IPS-20b (cell line): ENCODE measurements at regions not wholly inside any gene's neighbourhood (a gene's known extent, or its start where the extent isn't known, plus 50 kb on each side); places are given as distances from the start of the nearest gene placed in this dataset.

ENCODE experiments used
- H3K27ac ChIP-seq: one replicate; pipeline ENCODE4 v1.5.1; 2013; ENCODE audit warnings: low read length
- H3K27me3 ChIP-seq: 2 replicates; pipeline ENCODE4 v1.6.1; 2013; ENCODE audit warnings: mild to moderate bottlenecking, low read length, inconsistent platforms; ENCODE audit not compliant: insufficient read depth
- H3K36me3 ChIP-seq: 2 replicates; pipeline ENCODE4 v1.6.1; 2013; ENCODE audit warnings: low read depth, mild to moderate bottlenecking, inconsistent platforms, low read length, moderate library complexity; ENCODE audit not compliant: insufficient read depth
- H3K4me1 ChIP-seq: 2 replicates; pipeline ENCODE4 v1.6.1; 2013; ENCODE audit warnings: mild to moderate bottlenecking, control low read depth, inconsistent platforms, low read length, moderate library complexity; ENCODE audit not compliant: insufficient read depth
- H3K4me3 ChIP-seq: 2 replicates; pipeline ENCODE4 v1.5.1; 2013; ENCODE audit warnings: mild to moderate bottlenecking, low read length, inconsistent platforms
- H3K9ac ChIP-seq: 2 replicates; pipeline ENCODE4 v1.6.1; 2013; ENCODE audit warnings: low read depth, mild to moderate bottlenecking, inconsistent platforms, low read length, moderate library complexity
- H3K9me3 ChIP-seq: 2 replicates; pipeline ENCODE4 v1.6.1; 2013; ENCODE audit warnings: mild to moderate bottlenecking, low read depth, low read length, inconsistent platforms; ENCODE audit not compliant: insufficient read depth

DNA sequence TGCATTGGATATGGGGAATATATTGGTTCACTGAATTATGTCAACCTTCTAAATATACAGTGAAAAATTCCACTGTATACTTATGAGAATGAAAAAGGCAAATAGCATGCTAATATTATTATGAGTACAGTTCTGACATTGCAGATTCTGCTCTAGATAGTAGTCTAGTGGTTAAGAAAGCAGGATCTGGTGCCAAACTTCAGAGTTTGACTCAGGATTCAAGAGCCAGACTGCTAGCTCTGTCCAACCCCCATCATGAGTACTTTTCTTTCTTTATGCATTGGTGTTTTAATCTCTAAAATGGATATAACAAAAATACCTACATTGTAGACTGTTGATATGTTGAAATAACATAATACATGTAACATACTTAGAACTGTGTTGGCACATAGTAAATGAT, 57.3 kb upstream of the PLSCR4 start:
- Histone ChIP-seq H3K36me3 (no peaks in the 10 kb centered on the region), H3K27me3 (no peaks in the 10 kb centered on the region), H3K27ac (no peak overlapping the region), H3K4me1 (no peaks in the 10 kb centered on the region), H3K9ac (no peak overlapping the region), H3K9me3 (no peaks in the 10 kb centered on the region; the same call in 1 of the 2 replicates), H3K4me3 (no peak overlapping the region)

DNA sequence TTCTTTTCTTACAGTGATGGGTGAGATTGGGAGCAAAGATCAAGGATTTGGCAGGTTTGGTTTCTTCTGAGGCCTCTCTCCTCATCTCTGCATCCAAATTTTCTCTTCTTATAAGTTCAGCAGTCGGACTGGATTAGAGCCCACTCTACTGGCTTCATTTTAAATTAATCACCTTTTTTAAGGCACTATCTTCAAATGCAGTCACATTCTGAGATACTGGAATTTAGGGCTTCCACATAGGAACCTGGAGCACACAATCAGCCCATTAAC, 56.5 kb upstream of the PLSCR4 start:
- no peaks in the 10 kb centered on the region for H3K4me1 ChIP-seq

DNA sequence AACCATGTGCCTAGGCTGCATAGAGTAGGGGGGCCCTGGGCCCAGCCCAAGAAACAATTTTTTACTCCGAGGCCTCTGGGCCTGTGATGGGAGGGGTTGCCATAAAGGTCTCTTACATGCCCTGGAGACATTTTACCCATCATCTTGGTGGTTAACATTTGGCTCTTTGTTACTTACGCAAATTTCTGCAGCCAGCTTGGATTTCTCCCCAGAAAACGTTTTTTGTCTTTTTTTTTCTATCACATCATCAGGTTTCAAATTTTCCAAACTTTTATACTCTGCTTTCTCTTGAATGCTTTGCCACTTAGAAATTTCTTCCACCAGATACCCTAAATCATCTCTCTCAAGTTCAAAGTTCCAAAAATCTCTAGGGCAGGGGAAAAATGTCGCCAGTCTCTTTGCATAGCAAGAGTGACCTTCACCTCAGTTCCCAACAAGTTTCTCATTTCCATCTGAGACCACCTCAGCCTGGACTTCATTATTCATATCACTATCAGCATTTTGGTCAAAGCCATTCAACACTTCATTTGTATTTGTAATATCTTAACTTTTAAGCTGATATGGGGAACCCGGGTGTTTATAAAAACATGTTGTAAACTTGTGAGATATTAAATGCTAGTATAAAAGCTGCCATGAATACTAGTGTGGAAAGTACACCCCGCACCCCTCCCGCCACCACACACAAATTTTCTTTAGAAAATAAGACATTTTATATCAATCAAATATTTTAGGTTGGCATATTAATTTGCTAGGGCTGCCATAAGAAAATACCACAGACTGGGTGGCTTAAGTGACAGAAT, 56.0 kb upstream of the PLSCR4 start:
- Histone ChIP-seq H3K36me3 (no peaks in the 10 kb centered on the region), H3K4me1 (no peaks in the 10 kb centered on the region), H3K4me3 (no peak overlapping the region), H3K9ac (no peak overlapping the region), H3K27me3 (no peaks in the 10 kb centered on the region), H3K27ac (no peak overlapping the region), H3K9me3 (no peaks in the 10 kb centered on the region; the same call in 1 of the 2 replicates)

More for the DNA sequence above, 56.5 kb upstream of the PLSCR4 start:
- H3K27me3 ChIP-seq: no peaks in the 10 kb centered on the region
- no peak overlapping the region for H3K9ac ChIP-seq
- H3K9me3 ChIP-seq: no peaks in the 10 kb centered on the region; the same call in 1 of the 2 replicates
- no peak overlapping the region for H3K4me3 ChIP-seq
- no peaks in the 10 kb centered on the region for H3K36me3 ChIP-seq
- no peak overlapping the region for H3K27ac ChIP-seq

DNA sequence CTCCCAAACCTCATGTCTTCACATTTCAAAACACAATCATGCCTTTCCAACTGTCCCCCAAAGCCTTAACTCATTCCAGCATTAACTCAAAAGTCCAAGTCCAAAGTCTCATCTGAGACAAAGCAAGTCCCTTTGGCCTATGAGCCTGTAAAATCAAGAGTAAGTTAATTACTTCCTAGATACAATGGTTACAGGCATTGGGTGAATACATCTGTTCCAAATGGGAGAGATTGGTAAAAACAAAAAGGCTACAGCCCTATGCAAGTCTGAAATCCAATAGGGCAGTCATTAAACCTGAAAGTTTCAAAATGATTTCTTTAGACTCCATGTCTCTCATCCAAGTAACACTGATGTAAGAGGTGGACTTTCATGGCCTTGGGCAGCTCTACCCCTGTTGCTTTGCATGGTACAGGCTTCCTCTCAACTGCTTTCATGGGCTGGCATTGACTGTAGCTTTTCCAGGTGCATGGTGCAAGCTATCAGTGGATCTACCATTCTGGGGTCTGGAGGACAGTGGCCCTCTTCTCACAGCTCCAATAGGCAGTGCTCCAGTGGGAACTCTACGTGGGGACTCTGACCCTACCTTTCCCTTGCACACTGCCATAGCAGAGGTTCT, 55.0 kb upstream of the PLSCR4 start:
- no peak overlapping the region for H3K27ac ChIP-seq
- H3K9ac ChIP-seq: no peak overlapping the region
- H3K9me3 ChIP-seq: no peaks in the 10 kb centered on the region; the same call in 1 of the 2 replicates
- H3K4me1 ChIP-seq: no peaks in the 10 kb centered on the region
- H3K36me3 ChIP-seq: no peaks in the 10 kb centered on the region
- no peak overlapping the region for H3K4me3 ChIP-seq
- no peaks in the 10 kb centered on the region for H3K27me3 ChIP-seq

DNA sequence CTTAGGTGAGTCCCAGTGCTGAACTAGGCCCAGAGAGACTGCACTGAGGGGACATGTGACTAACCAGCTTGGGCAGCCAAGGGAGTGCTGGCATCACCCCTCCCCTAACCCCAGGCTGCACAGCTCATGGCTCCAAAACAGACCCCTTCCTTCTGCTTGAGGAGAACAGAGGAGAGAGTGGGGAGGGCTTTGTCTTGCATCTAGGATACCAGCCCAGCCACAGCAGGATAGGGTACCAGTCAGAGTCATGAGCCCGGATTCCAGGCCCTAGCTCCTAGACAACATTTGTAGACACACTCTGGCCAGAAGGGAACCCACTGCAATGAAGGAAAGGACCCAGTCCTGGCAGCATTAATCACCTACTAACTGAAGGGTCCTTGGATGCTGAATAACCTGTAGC, 49.9 kb upstream of the PLSCR4 start:
- no peaks in the 10 kb centered on the region for H3K27me3 ChIP-seq
- H3K36me3 ChIP-seq: no peaks in the 10 kb centered on the region
- no peaks in the 10 kb centered on the region for H3K4me1 ChIP-seq
- H3K9me3 ChIP-seq: no peaks in the 10 kb centered on the region
- H3K9ac ChIP-seq: no peak overlapping the region
- no peak overlapping the region for H3K4me3 ChIP-seq
- no peak overlapping the region for H3K27ac ChIP-seq
